Prostate gland (tissue), 2 donors: ENCODE measurements at regions not wholly inside any gene's neighbourhood (a gene's known extent, or its start where the extent isn't known, plus 50 kb on each side); places are given as distances from the start of the nearest gene placed in this dataset.

Experiments used
- DNase-seq: peaks from one replicate; pipeline ENCODE4 v3.0.0-alpha.2; 2019; ENCODE audit warnings: low spot score
- H3K27ac ChIP-seq, 2 donors: fragments of 200-600 bp; sonication (generic); 2 replicates each; pipeline ENCODE4 v1.5.1; 2017 to 2019
- H3K27me3 ChIP-seq: fragments of 200-600 bp; sonication (generic); replicated peaks from 2 replicates; pipeline ENCODE4 v1.5.1; 2019; ENCODE audit not compliant: insufficient read depth
- H3K36me3 ChIP-seq, 2 donors: fragments of 200-600 bp; sonication (generic); 1 replicate in 1 of 2; 2 replicates in 1 of 2; pipeline versions ENCODE4 v1.5.1 to v1.8.1; 2017 to 2019
- H3K4me1 ChIP-seq: fragments of 200-600 bp; sonication (generic); replicated peaks from 2 replicates; pipeline ENCODE4 v1.5.1; 2019
- H3K4me3 ChIP-seq, 2 donors: fragments of 200-600 bp; sonication (generic); 2 replicates each; pipeline ENCODE4 v1.5.1; 2017 to 2019
- H3K9me3 ChIP-seq: fragments of 200-600 bp; sonication (generic); 2 replicates; pipeline ENCODE4 v1.5.1; 2017
- POLR2A ChIP-seq: fragments of 450-650 bp; IDR thresholded peaks from one replicate; pipeline ENCODE4 v1.6.1; 2016; ENCODE audit warnings: antibody characterized with exemption, mild to moderate bottlenecking
- POLR2AphosphoS5 ChIP-seq: sonication (generic); formaldehyde crosslinking; IDR thresholded peaks from one replicate; pipeline ENCODE4 v1.6.1; 2017; ENCODE audit warnings: antibody characterized with exemption
- WGBS: methylation state at CpG from one replicate; pipeline ENCODE4 v1.1.5; 2018; 5-methylcytosine and 5-hydroxymethylcytosine counted together
- intact Hi-C: fragments of 100-400 bp; cut with DNase I; formaldehyde crosslinking; loops from one replicate; pipeline ENCODE4 v1.14.2; 2022
- TF ChIP-seq, protein P1 (sequence below), 4 experiments: fragments of 200-600 bp in 2 of 4; fragments of 450-650 bp in 2 of 4; sonication (generic) in 2 of 4; IDR thresholded peaks; 1 replicate in 3 of 4; 2 replicates in 1 of 4; pipeline ENCODE4 v1.5.1; 2016 to 2019; ENCODE audit warnings: antibody characterized with exemption in 4 of 4, mild to moderate bottlenecking in 2 of 4, moderate library complexity in 2 of 4

- peak; percentile 32 for TF ChIP-seq POLR2AphosphoS5
- TF ChIP-seq, protein P1, sequence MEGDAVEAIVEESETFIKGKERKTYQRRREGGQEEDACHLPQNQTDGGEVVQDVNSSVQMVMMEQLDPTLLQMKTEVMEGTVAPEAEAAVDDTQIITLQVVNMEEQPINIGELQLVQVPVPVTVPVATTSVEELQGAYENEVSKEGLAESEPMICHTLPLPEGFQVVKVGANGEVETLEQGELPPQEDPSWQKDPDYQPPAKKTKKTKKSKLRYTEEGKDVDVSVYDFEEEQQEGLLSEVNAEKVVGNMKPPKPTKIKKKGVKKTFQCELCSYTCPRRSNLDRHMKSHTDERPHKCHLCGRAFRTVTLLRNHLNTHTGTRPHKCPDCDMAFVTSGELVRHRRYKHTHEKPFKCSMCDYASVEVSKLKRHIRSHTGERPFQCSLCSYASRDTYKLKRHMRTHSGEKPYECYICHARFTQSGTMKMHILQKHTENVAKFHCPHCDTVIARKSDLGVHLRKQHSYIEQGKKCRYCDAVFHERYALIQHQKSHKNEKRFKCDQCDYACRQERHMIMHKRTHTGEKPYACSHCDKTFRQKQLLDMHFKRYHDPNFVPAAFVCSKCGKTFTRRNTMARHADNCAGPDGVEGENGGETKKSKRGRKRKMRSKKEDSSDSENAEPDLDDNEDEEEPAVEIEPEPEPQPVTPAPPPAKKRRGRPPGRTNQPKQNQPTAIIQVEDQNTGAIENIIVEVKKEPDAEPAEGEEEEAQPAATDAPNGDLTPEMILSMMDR (IDR thresholded peaks at IDR 0.05): no peak
- Histone ChIP-seq H3K36me3 (no peaks in the 10 kb centered on the region), H3K9me3 (no peaks in the 10 kb centered on the region), H3K27ac (no peak overlapping the region), H3K27me3 (no peaks in the 10 kb centered on the region), H3K4me3 (no peak overlapping the region), H3K4me1 (peaks cover 6% of the 10 kb centered on the region)
- DNase-seq: no peak
- 51% methylated on average over 4 of the region's 4 CpGs for whole genome bisulfite sequencing
- intact Hi-C loops: no loop called here
Observed at GRCh38 chr21:35243171-35243570, 194.1 kb upstream of the RUNX1 start.

DNA sequence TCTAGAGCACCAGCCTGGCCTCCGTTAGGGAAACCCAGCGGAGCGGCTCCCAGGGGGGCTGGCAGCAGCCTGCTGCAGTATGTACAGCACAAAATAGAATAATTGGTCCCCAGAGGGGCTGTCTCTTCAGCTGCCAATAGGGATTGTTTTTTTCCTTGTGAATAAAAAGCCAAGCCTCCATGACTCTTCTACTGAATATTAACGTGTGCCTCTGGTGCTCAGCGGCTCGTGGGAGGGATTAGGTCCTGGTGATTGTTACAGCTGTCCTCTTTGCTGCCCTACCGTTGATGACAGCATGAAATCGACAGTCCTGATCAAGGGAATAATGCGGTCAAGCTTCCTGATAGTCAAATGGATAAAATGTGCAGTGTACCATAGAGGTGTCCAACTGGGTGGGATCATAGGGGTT is 190.7 kb upstream of the RUNX1 start:
- DNase-seq: no peak
- no peaks in the 10 kb centered on the region for H3K9me3 ChIP-seq
- WGBS: 51% methylated on average over 9 of the region's 9 CpGs
- no peak overlapping the region for H3K27ac ChIP-seq
- TF ChIP-seq, protein P1 (IDR thresholded peaks at IDR 0.05): no peak
- TF ChIP-seq POLR2AphosphoS5 (no peak), POLR2A (no peak)
- intact Hi-C loops: no loop called here
- peaks cover 6% of the 10 kb centered on the region for H3K4me1 ChIP-seq
- H3K27me3 ChIP-seq: no peaks in the 10 kb centered on the region
- no peak overlapping the region for H3K4me3 ChIP-seq
- no peaks in the 10 kb centered on the region for H3K36me3 ChIP-seq

- no peaks in the 10 kb centered on the region for H3K9me3 ChIP-seq
- no peak for DNase-seq
- TF ChIP-seq, protein P1 (IDR thresholded peaks at IDR 0.05): no peak
- TF ChIP-seq POLR2AphosphoS5 (no peak), POLR2A (no peak)
- H3K4me1 ChIP-seq: no peaks in the 10 kb centered on the region
- no peak overlapping the region for H3K27ac ChIP-seq
- H3K36me3 ChIP-seq: no peaks in the 10 kb centered on the region
- no peaks in the 10 kb centered on the region for H3K27me3 ChIP-seq
- intact Hi-C loops: no loop called here
- no peak overlapping the region for H3K4me3 ChIP-seq
- 86% methylated on average over 2 of the region's 2 CpGs for WGBS
Observed at GRCh38 chr21:35238119-35238518, 189.0 kb upstream of the RUNX1 start.

DNA sequence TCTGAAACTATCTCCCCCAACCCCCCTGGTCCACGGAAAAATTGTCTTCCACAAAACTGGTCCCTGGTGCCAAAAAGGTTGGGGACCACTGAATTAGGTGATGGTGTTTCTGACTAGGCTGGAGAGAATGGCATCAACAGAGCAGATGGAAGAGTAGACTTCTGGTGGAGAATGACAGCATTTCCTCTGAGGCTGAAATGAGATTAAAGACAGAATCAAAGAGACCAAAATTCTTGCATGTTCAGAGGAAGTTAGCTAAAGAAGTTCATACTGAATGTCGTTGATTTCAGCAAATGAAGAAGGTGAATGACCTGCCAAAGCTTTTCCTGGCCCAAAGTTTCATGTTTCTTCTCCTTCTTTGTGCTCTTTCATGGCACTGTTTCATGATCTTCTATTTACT is 188.2 kb upstream of the RUNX1 start:
- 66% methylated on average over 2 of the region's 2 CpGs for WGBS
- TF ChIP-seq POLR2A (no peak), POLR2AphosphoS5 (no peak)
- TF ChIP-seq, protein P1 (IDR thresholded peaks at IDR 0.05): no peak
- intact Hi-C loops: no loop called here
- no peak overlapping the region for H3K27ac ChIP-seq
- no peaks in the 10 kb centered on the region for H3K27me3 ChIP-seq
- no peak overlapping the region for H3K4me3 ChIP-seq
- no peaks in the 10 kb centered on the region for H3K9me3 ChIP-seq
- H3K36me3 ChIP-seq: no peaks in the 10 kb centered on the region
- DNase-seq: no peak
- H3K4me1 ChIP-seq: no peaks in the 10 kb centered on the region

GRCh38 chr21:35236090-35236489 is 187.0 kb upstream of the RUNX1 start:
- H3K9me3 ChIP-seq: no peaks in the 10 kb centered on the region
- no peaks in the 10 kb centered on the region for H3K36me3 ChIP-seq
- no peaks in the 10 kb centered on the region for H3K27me3 ChIP-seq
- no peak overlapping the region for H3K4me3 ChIP-seq
- no peak for DNase-seq
- WGBS: 100% methylated on average over 1 of the region's 1 CpG
- H3K4me1 ChIP-seq: no peaks in the 10 kb centered on the region
- intact Hi-C loops: no loop called here
- no peak overlapping the region for H3K27ac ChIP-seq
- TF ChIP-seq, protein P1 (IDR thresholded peaks at IDR 0.05): no peak
- TF ChIP-seq POLR2AphosphoS5 (no peak), POLR2A (no peak)
